Upper lobe of right lung (tissue), 1 donor: ENCODE measurements at regions not wholly inside any gene's neighbourhood (a gene's known extent, or its start where the extent isn't known, plus 50 kb on each side); places are given as distances from the start of the nearest gene placed in this dataset.
"Not testable (repeated sequence)": the region's sequence is repeated elsewhere in the genome, so short reads cannot be mapped to it uniquely, and the experiment has no call there.

Experiments used
- ATAC-seq: fragments of 200-7000 bp; cut with Tn5 transposase; one replicate; pipeline ENCODE4 v1.9.1; 2020; ENCODE audit warnings: mild to moderate bottlenecking, moderate library complexity
- DNase-seq: peaks from one replicate; pipeline ENCODE4 v3.0.0-alpha.2; 2020
- H3K27ac ChIP-seq: fragments of 200-600 bp; one replicate; pipeline ENCODE4 v1.8.0; 2022
- H3K27me3 ChIP-seq: fragments of 200-600 bp; one replicate; pipeline ENCODE4 v1.8.0; 2022; ENCODE audit warnings: mild to moderate bottlenecking
- H3K36me3 ChIP-seq: fragments of 200-600 bp; one replicate; pipeline ENCODE4 v1.8.0; 2022
- H3K4me1 ChIP-seq: fragments of 200-600 bp; one replicate; pipeline ENCODE4 v1.8.0; 2022
- H3K4me3 ChIP-seq: fragments of 200-600 bp; one replicate; pipeline ENCODE4 v1.8.0; 2022; ENCODE audit warnings: mild to moderate bottlenecking
- H3K9me3 ChIP-seq: fragments of 200-600 bp; one replicate; pipeline ENCODE4 v1.8.0; 2022
- CTCF ChIP-seq: fragments of 200-600 bp; IDR thresholded peaks from one replicate; pipeline ENCODE4 v1.8.0; 2022; ENCODE audit warnings: antibody characterized with exemption
- intact Hi-C: fragments of 100-400 bp; cut with DNase I; formaldehyde crosslinking; loops from one replicate; pipeline ENCODE4 v1.11.0; 2022
- donor health status: DM: no; HTN: yes; CAD: no; lungs with severe emphysema.

- ATAC-seq (no peak), DNase-seq (no peak)
- intact Hi-C loops = no loop called here
- no peak for TF ChIP-seq CTCF
- no peaks in the 10 kb centered on the region for H3K9me3 ChIP-seq
- no peaks in the 10 kb centered on the region for H3K27me3 ChIP-seq
- H3K4me3 ChIP-seq = no peak overlapping the region
- H3K36me3 ChIP-seq = no peaks in the 10 kb centered on the region
- H3K4me1 ChIP-seq = no peaks in the 10 kb centered on the region
- H3K27ac ChIP-seq = no peak overlapping the region
Measured at GRCh38 chr11:25225078-25225477, 728.2 kb downstream of the LUZP2 start.

GRCh38 chr11:25242928-25243327 lies 746.1 kb downstream of the LUZP2 start:
- intact Hi-C loops = no loop called here
- Histone ChIP-seq H3K4me1 (no peaks in the 10 kb centered on the region), H3K4me3 (no peak overlapping the region), H3K36me3 (no peaks in the 10 kb centered on the region), H3K27ac (no peak overlapping the region), H3K9me3 (no peaks in the 10 kb centered on the region), H3K27me3 (no peaks in the 10 kb centered on the region)
- no peak for TF ChIP-seq CTCF
- no peak for ATAC-seq
- no peak for DNase-seq

GRCh38 chr11:25244126-25244525 lies 747.3 kb downstream of the LUZP2 start:
- no peak for TF ChIP-seq CTCF
- Histone ChIP-seq H3K4me1 (no peaks in the 10 kb centered on the region), H3K27me3 (no peaks in the 10 kb centered on the region), H3K27ac (no peak overlapping the region), H3K9me3 (no peaks in the 10 kb centered on the region), H3K36me3 (no peaks in the 10 kb centered on the region), H3K4me3 (no peak overlapping the region)
- DNase-seq = no peak
- intact Hi-C loops = no loop called here
- no peak for ATAC-seq

- TF ChIP-seq CTCF = no peak
- no peak for ATAC-seq
- intact Hi-C loops = no loop called here
- DNase-seq = no peak
- Histone ChIP-seq H3K36me3 (no peaks in the 10 kb centered on the region), H3K9me3 (no peaks in the 10 kb centered on the region), H3K4me1 (no peaks in the 10 kb centered on the region), H3K4me3 (no peak overlapping the region), H3K27ac (no peak overlapping the region), H3K27me3 (no peaks in the 10 kb centered on the region)
Measured at GRCh38 chr11:25247336-25247735, 750.5 kb downstream of the LUZP2 start.

- no peaks in the 10 kb centered on the region for H3K9me3 ChIP-seq
- DNase-seq (no peak), ATAC-seq (no peak)
- H3K36me3 ChIP-seq = no peaks in the 10 kb centered on the region
- no peaks in the 10 kb centered on the region for H3K27me3 ChIP-seq
- no peak for TF ChIP-seq CTCF
- intact Hi-C loops = no loop called here
- no peaks in the 10 kb centered on the region for H3K4me1 ChIP-seq
- no peak overlapping the region for H3K27ac ChIP-seq
- no peak overlapping the region for H3K4me3 ChIP-seq
Measured at GRCh38 chr11:25252854-25253253, 756.0 kb downstream of the LUZP2 start.

GRCh38 chr11:25263861-25264260 lies 767.0 kb downstream of the LUZP2 start:
- ATAC-seq, H3K27ac ChIP-seq, H3K9me3 ChIP-seq, H3K4me1 ChIP-seq, intact Hi-C loops, DNase-seq, H3K36me3 ChIP-seq, H3K4me3 ChIP-seq, H3K27me3 ChIP-seq: not testable (repeated sequence)
